Superior temporal gyrus (tissue), 1 donor: ENCODE measurements at regions not wholly inside any gene's neighbourhood (a gene's known extent, or its start where the extent isn't known, plus 50 kb on each side); places are given as distances from the start of the nearest gene placed in this dataset.

Experiments
- DNase-seq: peaks from one replicate; pipeline ENCODE4 v3.0.0-alpha.2; 2016; ENCODE audit errors: extremely low spot score

DNA sequence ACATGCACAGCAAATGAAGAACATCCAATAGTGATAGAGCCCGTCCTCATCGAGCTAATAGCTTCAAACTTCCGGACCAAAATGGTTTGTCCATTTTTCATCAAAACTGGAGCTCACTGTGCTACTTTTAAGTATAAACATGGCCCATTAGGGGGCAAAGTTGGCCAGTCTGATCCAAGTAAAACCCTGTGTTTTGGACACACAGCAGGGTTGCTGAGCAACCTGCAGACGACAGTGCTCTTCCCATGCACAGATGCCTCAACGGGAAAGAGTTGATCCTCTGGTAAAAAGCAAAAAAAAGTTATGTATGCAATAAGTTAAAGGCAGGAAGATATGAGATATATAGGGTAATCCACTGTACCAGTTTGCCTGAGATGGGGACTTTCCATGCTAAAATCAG, 244.0 kb upstream of the THBS1 start:
- no peak for DNase-seq

DNA sequence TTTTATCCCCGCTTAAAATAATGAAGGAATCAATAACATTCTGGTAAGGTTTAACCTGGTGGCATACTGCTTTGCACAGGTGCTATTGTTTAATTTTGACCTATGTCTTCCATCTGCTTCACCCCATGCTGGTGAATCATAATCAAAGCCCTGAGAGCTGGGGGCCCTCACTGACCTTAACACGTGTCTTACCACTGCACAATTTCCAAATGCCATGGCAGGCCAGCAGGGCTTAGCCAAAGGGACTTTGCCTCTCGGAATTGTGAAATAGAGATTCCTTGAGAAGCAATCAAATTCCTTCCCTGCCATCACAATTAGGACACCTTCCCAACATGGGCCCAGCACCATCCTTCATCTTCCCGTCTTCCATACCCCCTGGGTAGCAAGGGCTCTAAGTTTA, 242.6 kb upstream of the THBS1 start:
- no peak for DNase-seq

DNA sequence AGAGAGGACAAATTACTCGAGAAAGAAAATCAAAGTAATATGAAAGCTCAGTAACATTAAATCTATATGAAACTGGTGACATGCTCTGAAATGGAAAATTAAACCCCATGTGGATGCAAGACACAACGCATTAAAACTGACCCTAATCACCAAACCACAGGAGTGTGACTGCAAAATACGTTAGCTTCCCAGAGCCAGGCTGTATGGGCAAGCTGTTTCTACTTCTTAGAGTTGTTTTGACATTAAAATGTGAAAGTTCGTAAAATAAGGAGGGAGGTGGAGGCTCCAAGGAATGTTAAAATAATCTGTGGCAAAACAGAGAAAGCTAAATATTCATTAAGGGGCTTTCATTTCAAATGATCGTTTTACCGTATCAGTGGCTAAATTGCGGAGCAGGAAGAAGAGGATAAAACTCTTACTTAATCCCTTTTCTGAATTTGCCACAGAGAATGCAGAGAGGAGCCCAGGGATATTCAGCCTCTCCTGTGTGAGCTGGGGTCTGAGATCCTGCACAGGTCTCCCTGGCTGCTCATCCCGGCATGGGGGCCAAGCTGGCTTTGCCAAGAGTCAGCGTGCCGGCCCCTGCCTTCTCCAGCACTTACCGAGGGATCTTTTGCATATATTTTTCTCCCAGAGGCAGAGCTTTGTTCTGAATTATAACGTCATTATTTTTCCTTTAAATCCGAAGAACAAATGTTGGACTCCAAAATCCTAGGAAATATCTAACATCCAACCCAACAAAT, 239.8 kb upstream of the THBS1 start:
- no peak for DNase-seq

DNA sequence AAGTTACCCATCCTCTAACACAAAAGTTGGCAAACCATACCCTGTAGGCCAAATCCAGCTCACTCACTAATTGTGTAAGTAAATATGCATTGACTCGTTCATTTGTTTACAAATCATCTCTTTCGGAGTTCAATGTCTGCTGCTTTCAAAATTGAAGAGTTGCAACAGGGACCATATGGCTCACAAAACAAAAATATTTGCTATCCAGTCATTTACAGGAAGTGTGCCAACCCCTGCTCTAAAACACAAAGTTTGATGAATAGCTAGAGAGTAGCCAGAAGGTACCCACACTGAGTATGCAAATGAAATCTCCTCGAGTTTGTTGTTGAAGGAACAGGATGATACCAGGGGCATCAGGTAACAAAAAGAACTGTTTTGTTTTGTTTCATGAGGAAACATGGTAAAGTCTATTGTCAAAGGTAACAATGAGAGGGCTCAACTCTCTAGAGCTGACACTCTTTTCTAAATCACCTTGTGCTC, 236.2 kb upstream of the THBS1 start:
- no peak for DNase-seq

DNA sequence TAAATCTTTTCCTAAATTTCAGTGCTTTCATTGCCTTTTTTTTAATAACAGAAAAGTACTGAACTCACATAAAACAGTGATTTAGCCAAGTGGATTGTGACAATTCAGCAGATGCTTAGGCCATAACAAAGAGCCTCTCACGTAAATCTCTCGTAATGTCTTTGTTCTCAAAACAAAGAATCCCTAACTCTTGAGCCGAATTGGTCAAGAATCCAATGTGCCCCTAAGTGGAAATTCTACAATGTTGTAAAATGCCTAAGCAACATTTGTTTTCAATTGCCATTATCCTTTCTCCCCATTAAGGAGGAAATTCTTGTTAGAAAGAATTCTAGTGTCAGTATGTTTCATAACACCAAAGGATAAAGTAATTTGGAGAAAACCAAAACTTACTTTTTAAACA, 235.7 kb upstream of the THBS1 start:
- no peak for DNase-seq

DNA sequence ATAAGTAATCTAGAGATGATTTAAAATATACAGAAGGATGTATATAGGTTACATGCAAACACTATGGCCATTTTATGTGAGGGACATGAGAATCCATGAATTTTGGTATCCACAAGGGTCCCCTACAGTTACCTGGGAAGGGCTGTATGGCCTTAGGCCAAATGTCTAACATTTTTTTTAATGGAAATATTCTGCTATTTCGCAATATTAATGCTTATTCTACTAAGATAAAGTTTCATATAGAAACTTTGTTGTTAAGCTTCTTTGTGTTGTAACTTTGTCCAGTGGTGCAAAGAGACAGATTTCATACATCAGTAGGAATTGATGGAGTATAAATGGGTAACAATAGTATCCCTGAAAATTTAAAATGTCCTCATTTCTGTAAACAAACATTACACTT, 233.4 kb upstream of the THBS1 start:
- DNase-seq, result no peak

DNA sequence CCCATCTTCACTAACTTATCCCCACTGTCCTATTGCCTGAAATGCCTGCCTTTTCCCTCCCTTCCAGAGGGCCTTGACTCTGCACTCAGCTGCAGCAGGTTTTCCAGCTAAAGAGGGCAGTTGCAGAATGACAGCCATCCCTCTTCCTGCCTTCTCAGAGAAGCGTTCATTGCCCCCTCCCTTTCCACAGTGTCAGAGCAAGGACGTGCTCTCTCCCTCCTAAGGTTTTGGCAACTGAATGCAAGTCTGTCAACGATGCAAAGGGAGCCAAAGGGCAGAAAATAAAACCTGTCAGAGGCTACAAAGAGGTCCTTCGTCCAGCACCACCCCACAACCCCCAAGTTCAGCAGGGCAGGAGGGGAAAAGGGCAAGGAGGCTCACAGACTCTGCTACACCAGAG, 230.1 kb upstream of the THBS1 start:
- DNase-seq, result no peak

DNA sequence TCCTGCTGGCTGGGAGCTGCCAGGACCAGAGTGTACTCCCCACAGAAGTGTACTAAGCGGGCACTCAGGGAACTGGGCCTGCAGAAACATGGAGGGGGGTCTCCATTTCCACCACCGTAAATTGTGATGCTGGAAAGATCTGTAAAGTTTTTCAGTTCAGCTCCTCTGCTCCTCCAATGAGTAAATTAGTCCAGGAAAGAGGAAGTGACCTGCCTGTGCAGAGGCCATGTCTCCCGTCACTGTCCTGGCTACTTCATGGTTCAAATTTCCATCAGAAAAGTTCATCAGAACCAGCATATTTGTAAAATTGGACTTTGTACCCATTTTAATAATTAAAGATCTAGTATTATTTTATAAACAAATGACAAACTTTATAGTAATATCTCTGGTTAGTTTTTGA, 226.7 kb upstream of the THBS1 start:
- no peak for DNase-seq

DNA sequence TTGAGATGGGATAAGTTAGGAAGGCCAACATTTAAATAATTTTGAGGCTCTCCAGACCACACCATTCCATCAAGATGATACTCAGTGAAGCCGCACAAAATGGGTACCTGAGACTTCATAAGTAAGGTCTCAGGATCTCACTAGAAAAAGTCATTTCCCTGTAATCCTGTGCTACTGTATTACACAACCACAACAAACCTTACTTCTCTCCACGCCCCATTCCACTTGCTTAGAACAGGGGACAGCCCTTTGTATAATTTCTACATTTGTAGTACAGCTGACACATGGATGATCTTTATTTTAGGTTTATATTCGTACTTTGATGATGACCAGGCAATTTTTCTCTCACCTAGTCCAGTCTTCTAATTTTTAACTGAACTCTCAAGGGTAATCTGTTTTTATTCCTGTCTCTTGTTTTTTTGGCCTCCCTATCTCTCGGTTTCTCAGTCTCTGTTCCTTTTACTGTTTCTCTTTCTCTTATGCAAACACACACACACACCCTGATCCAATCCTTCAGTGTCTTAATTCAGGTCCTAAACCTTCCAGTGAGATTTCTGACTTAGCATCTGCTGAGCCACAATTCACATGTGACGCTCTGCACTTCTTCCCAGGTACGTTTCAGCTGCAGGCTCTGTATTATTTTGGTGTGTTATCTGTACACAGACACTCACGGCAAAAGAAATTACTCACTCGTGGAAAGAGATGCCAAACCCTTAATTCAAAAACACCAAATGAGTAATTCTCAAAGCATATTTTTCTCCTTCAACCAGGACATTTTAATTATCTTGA, 223.2 kb upstream of the THBS1 start:
- no peak for DNase-seq

DNA sequence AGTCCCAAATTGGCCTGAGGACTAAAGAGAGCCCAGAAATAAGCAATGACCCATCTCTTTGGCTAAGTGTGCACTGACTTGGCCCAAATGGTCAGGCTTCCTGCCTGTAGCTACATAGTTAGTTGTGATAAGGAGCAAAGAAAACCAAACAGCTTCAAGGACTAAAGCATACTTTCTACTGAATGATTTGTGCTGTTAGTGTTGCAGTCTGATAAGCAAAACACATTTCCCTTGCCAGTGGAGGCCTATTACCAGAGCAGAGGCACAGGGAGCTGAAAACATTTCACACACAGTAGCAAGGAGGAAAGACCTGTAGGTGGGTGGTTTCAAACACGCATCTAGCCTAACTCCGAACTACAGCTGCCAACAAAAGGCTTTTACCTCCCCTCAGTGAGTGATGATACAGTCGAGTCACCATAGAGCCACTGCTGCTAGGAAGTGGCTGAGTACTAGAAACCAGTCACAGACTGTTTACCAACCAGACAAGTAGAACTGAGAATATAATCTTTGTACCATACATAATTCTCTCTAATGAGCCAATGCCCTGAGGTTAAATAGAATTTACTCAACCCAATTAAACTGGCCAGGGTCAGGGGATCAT, 222.3 kb upstream of the THBS1 start:
- no peak for DNase-seq

DNA sequence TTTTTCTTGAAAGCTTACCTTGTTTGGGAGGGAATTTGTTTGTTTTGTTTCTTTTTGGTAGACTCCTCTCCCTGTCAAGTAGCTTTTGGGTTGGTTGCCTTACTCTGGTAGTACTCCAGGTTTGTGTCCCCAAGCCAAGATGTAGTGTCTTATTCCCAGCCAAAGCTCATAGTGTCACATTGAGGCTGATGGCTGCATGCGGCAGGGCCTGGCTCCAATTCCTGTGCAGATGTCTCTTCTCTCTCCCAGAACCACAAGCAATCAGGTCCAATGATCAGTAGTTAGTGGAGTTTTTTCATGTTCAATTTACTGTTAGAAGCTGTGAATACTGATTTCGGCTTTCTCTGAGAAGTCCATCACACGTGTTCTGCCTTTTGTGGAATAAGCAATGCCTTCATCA, 221.1 kb upstream of the THBS1 start:
- no peak for DNase-seq

DNA sequence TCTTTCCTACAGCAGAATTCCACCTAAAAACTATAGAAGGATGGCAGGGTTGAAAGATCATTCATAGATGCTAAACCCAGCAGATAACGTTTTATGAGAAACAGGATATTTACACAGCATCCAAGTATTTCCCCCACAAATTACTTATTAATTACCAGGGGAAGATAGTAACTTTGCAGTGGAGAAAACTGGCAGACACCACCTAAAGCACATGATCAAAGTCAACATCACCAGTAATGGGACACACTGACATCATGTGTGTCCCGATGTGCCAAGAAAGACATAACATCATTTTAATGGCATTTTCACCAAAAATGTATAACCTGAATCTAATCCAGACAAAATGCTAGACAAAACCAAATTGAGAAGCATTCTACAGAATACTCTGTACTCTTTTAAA, 220.4 kb upstream of the THBS1 start:
- no peak for DNase-seq

DNA sequence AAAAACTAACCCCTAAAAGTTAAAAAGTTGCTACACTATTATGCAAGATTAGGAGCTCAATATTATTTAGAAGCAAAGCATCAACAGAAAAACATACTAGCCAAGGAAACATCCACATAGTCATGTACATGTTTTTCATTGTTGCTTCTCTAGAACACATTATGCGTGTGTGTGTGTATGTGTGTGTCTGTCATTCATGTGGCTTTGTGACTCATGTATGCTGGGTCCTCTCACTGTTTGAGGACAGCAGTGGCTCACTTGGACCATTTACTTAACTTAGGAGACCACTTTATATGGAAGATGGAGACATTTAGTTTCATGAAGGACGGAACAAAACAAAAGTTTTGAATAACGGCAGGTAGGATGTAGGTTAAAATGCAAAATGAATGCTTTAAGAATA, 219.4 kb upstream of the THBS1 start:
- no peak for DNase-seq

DNA sequence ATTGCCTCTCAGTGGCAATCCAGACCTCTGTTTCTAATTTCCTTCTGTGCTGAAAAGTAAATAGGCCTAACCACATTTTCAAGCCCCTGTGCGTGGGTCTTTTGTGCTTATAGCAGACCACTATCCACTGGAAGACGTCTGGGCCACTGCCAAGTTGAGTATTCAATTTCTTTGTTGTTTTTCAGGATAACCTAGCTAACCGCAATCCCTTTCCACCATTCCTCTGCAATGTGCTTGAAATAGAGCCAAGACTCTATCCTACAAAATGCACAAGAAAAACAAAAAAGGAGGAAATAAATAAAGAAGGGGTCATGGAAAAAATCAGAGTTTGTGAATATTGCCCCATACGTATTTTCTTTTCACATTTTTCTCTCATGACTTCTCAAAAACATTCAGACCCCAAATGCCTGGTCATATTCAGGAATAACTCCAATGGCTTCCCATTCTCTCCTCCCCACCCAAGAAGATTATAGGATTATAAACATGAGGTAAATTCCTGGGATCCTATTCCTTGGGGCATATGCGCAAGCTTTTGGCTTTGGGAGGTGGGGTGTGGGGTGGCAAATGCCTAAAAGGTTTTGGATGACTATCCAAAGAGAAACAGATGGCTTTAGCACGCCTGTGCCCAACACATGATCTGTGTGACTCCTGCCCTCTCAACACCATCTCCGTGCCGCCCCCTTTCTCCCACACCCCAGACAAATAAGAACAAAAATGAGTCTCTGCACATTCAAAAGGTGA, 217.9 kb upstream of the THBS1 start:
- no peak for DNase-seq

DNA sequence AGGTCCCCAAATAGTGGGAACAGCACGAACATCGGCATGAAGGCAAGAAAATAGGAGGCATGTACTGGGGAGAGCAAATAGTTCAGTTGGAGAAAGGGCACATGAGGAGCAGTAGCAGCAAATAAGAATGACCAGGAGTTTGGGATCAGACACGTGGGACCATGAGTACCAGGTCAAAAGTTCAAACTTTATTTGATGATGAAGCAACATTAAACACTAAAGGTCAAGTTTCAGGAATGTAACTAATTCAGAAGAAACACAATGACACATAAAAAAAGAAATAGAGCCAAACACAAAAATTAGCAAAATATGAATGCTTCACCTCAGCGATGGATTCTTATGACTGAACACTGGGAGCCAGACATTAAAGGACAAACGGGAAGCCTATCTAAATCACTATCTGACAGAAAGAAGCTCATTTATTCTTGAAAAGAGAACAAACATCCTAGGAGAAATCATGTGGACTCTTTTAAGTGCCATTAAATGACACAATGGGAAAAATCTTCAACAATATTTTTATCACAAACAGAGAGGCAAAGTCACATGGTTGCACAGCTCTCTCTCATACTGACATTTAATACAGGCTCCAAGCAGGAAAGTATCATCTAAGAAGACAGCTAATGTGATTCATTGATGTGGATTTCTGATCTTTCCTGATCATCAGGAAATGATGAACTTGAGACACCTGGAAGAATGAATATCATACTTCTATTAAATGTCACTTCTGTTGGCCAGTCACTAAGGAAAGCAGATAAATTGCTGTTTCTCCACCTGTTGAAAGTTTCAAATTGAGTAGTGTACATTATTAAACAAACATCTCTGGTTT, 216.9 kb upstream of the THBS1 start:
- DNase-seq, result no peak

DNA sequence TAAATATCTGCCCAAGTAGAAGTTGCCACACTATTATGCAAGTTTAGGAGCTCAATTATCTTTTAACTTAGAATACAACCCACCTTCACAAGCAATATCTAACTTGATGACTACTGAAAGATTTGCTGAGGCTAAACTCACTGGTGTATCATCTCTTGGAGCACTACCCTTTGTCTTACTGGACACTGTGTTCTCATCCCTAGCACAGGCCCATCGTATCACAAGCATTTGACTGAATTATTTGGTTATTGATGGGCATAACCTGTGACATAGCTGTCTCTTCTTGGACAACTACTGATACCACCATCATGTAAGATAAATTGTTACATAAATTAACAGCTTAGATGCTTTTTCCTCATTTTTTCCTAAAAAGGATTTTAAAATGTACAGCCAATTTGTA, 216.2 kb upstream of the THBS1 start:
- no peak for DNase-seq

DNA sequence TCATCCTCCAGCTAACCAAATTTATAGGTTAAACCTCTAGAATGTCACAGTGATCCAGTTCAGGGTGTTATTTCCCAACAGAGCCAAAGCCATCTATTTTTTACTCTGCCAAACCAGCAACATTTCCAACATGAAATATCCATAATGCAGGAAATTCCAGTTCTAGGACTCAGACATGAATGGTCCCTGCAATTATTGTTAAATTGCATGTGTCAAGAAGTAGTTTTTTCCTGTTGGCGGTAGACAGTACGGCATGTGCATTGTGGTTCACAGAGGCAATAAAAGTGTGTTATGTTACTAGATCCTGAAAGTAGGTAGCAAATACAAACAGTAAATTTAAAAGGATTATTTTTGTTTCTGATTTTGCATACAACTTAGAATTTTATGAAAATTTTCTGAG, 215.7 kb upstream of the THBS1 start:
- no peak for DNase-seq

DNA sequence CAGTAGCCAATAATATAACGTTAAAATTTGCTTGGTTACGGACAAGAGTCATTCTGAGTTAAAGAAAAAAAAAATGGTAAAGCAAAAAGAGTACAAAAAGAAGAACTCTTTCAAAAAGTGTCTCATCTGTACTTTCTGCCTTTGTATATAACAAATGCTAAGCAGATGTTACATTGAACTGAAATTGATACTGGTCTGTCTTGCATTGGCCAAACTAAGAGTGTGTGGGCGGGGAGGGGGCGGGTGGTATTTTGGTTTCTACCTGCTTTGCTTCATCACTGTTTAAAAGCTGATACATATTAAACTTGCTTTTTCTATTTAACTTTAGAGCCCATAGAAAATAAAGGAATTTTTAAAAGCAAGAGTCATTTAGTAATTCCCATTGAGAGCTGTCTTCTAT, 215.0 kb upstream of the THBS1 start:
- no peak for DNase-seq

DNA sequence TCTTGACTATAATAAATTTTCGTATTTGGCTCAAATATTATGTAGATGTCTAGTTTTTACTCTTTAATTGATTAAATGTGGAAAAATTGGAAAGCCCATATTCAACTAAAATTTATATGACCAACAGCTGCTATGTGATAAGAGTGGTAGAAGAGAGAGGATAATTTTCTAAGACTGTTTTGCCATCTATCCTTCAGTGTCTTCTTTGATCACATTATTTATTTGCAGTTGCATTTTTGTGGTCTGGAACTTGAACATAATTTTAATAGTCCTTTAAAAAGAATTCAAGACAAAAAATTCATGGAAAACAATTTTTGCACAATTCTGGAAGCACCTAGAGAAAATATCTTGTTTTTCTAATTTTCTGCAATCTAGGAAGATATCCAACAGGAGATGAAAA, 213.3 kb upstream of the THBS1 start:
- no peak for DNase-seq

DNA sequence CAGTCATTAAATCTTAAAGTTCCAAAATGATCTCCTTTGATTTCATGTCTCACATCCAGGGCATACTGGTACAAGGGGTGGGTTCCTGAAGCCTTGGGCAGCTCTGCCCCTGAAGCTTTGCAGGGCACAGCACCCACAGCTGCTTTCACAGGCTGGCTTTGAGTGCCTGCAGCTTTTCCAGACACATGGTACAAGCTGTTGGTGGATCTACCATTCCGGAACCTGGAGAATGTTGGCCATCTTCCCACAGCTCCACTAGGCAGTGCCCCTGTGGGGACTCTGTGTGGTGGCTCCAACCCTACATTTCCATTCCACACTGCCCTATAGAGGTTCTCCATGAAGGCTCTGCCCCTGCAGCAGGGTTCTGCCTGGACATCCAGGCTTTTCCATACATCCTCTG, 211.1 kb upstream of the THBS1 start:
- no peak for DNase-seq

DNA sequence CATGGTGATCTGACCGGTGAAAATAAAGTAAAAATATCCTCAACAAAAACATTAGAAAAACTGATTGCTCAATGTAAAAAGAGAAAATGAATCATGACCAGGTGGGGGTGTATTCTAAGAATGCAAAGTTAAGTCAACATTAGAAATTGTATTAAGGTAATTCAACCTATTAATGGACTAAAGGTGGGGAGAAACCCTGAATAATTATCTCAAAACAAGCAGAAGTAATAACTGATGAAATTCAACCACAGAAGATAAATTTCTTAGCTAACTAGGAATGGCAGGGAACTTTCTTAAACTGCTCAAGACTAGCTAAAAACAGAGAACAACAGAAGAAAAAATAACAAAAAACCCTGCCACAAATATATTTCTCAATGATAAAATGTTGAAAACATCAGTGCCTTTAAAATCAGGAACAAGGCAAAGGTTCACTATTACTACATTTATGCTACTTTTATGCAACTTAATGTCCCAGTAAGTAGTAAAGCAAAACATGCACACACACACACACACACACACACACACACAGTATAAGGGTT, 204.4 kb upstream of the THBS1 start:
- DNase-seq, result no peak
